IMR-90 (cell line): ENCODE measurements at regions not wholly inside any gene's neighbourhood (a gene's known extent, or its start where the extent isn't known, plus 50 kb on each side); places are given as distances from the start of the nearest gene placed in this dataset.

Experiments
- ATAC-seq: fragments of 200-7000 bp; cut with Tn5 transposase; 2 replicates; pipeline ENCODE4 v1.9.1; 2020; ENCODE audit warnings: low read depth, mild to moderate bottlenecking, moderate library complexity
- BruUV-seq: library from RNA; stranded (reverse); fragments of 400-500 nt; replicated peaks from 2 replicates; lab custom pipeline; 2021; lab: Mats Ljungman, UMichigan
- CTCF ChIA-PET: fragments of 300-600 bp; formaldehyde crosslinking; extraction: SDS; loops from one replicate; lab custom pipeline; 2021; ENCODE audit warnings: antibody characterized with exemption; lab: Yijun Ruan, JAX
- POLR2A ChIA-PET: fragments of 300-600 bp; sonication (Branson Sonifier 250); formaldehyde crosslinking; loops from one replicate; lab custom pipeline; 2022; ENCODE audit warnings: antibody characterized with exemption; ENCODE audit not compliant: unreplicated experiment; lab: Charles Lee
- DNase-seq: peaks from one replicate; pipeline ENCODE4 v3.0.0; 2013
- H2AFZ ChIP-seq: replicated peaks from 2 replicates; pipeline ENCODE3; 2013; ENCODE audit warnings: low read length, mild to moderate bottlenecking; ENCODE audit not compliant: poor library complexity
- H2AK5ac ChIP-seq: 2 replicates; pipeline ENCODE4 v1.6.1; 2013; ENCODE audit warnings: low read depth, low read length, inconsistent platforms
- H2AK9ac ChIP-seq: replicated peaks from 2 replicates; pipeline ENCODE3; 2013; ENCODE audit warnings: mild to moderate bottlenecking, low read depth, low read length, moderate library complexity; ENCODE audit not compliant: poor library complexity
- H2BK120ac ChIP-seq: 2 replicates; pipeline ENCODE4 v1.6.1; 2013; ENCODE audit warnings: low read depth, low read length, inconsistent platforms
- H2BK15ac ChIP-seq: 3 replicates; pipeline ENCODE4 v1.6.1; 2013; ENCODE audit warnings: low read depth, low read length, inconsistent platforms
- H2BK20ac ChIP-seq: 2 replicates; pipeline ENCODE4 v1.6.1; 2013; ENCODE audit warnings: low read depth, mild to moderate bottlenecking, inconsistent platforms, low read length, moderate library complexity
- H2BK5ac ChIP-seq: 2 replicates; pipeline ENCODE4 v1.6.1; 2013; ENCODE audit warnings: mild to moderate bottlenecking, low read depth, low read length, inconsistent platforms; ENCODE audit not compliant: poor library complexity, severe bottlenecking
- H3K14ac ChIP-seq: replicated peaks from 2 replicates; pipeline ENCODE4 v1.6.1; 2013; ENCODE audit warnings: low read depth, low read length, inconsistent platforms
- H3K18ac ChIP-seq: 2 replicates; pipeline ENCODE4 v1.6.1; 2013; ENCODE audit warnings: low read depth, low read length, control low read depth
- H3K23ac ChIP-seq: 2 replicates; pipeline ENCODE4 v1.6.1; 2013; ENCODE audit warnings: low read depth, low read length, inconsistent platforms
- H3K27ac ChIP-seq: 2 replicates; pipeline ENCODE4 v1.5.1; 2013; ENCODE audit warnings: mild to moderate bottlenecking, control low read depth, low read length; ENCODE audit not compliant: insufficient read depth
- H3K27me3 ChIP-seq: 2 replicates; pipeline ENCODE4 v1.6.1; 2013; ENCODE audit warnings: low read length; ENCODE audit not compliant: control insufficient read depth, insufficient read depth
- H3K36me3 ChIP-seq: 2 replicates; pipeline ENCODE4 v1.6.1; 2013; ENCODE audit warnings: low read length, mixed read lengths; ENCODE audit not compliant: control insufficient read depth, insufficient read depth
- H3K4ac ChIP-seq: 2 replicates; pipeline ENCODE4 v1.6.1; 2013; ENCODE audit warnings: low read depth, low read length, inconsistent platforms
- H3K4me1 ChIP-seq: 2 replicates; pipeline ENCODE4 v1.6.1; 2013; ENCODE audit warnings: low read length, mixed read lengths; ENCODE audit not compliant: control insufficient read depth, insufficient read depth
- H3K4me2 ChIP-seq: 2 replicates; pipeline ENCODE4 v1.6.1; 2013; ENCODE audit warnings: low read depth, mild to moderate bottlenecking, control low read depth, low read length, moderate library complexity
- H3K4me3 ChIP-seq: 2 replicates; pipeline ENCODE4 v1.5.1; 2013; ENCODE audit warnings: low read depth, mild to moderate bottlenecking, control low read depth, low read length, moderate library complexity; ENCODE audit not compliant: insufficient read depth
- H3K56ac ChIP-seq: 2 replicates; pipeline ENCODE4 v1.6.1; 2013; ENCODE audit warnings: low read length, inconsistent platforms; ENCODE audit not compliant: insufficient read depth; ENCODE audit errors: extremely low read depth
- H3K79me1 ChIP-seq, 2 experiments: 2 replicates each; pipeline ENCODE4 v1.6.1; 2013; ENCODE audit warnings: low read length in 2 of 2, inconsistent platforms in 1 of 2, low read depth in 1 of 2
- H3K9ac ChIP-seq: 2 replicates; pipeline ENCODE4 v1.6.1; 2013; ENCODE audit warnings: low read depth, low read length, control low read depth
- H3K9me1 ChIP-seq: 2 replicates; pipeline ENCODE4 v1.6.1; 2013; ENCODE audit warnings: low read length, inconsistent platforms; ENCODE audit not compliant: insufficient read depth
- H3K9me3 ChIP-seq: 2 replicates; pipeline ENCODE4 v1.6.1; 2013; ENCODE audit warnings: low read length; ENCODE audit not compliant: control insufficient read depth, insufficient read depth
- H4K20me1 ChIP-seq: 2 replicates; pipeline ENCODE4 v1.6.1; 2013; ENCODE audit warnings: low read length, inconsistent platforms; ENCODE audit not compliant: insufficient read depth
- H4K5ac ChIP-seq: 2 replicates; pipeline ENCODE4 v1.6.1; 2013; ENCODE audit warnings: mild to moderate bottlenecking, low read depth, low read length, control low read depth
- H4K8ac ChIP-seq, 2 experiments: 2 replicates each; pipeline ENCODE4 v1.6.1; 2013; ENCODE audit warnings: low read depth in 2 of 2, low read length in 2 of 2, control low read depth in 1 of 2, inconsistent platforms in 1 of 2
- H4K91ac ChIP-seq: 2 replicates; pipeline ENCODE4 v1.6.1; 2013; ENCODE audit warnings: low read depth, low read length, inconsistent platforms; ENCODE audit not compliant: insufficient read depth
- CEBPB ChIP-seq: IDR thresholded peaks from 2 replicates; pipeline ENCODE4 v1.6.1; 2012; ENCODE audit warnings: low read depth, low read length, improper control_type of control experiment
- CHD1 ChIP-seq: IDR thresholded peaks from 2 replicates; pipeline ENCODE4 v1.6.1; 2012; ENCODE audit warnings: low read depth, low read length, improper control_type of control experiment
- ELK1 ChIP-seq: fragments of 150-350 bp; IDR thresholded peaks from 2 replicates; pipeline ENCODE4 v1.6.1; 2016; ENCODE audit warnings: low read depth, mild to moderate bottlenecking, low read length, moderate library complexity, borderline replicate concordance
- FOS ChIP-seq: fragments of 150-350 bp; IDR thresholded peaks from 2 replicates; pipeline ENCODE4 v1.6.1; 2016; ENCODE audit warnings: low read depth, low read length
- NFE2L2 ChIP-seq: fragments of 150-350 bp; IDR thresholded peaks from 2 replicates; pipeline ENCODE4 v1.6.1; 2016; ENCODE audit warnings: low read depth, mild to moderate bottlenecking, low read length
- USF2 ChIP-seq: fragments of 150-350 bp; IDR thresholded peaks from 2 replicates; pipeline ENCODE4 v1.6.1; 2017; ENCODE audit warnings: mild to moderate bottlenecking, antibody characterized with exemption, low read length, low read depth
- WGBS, 2 experiments: methylation state at CpG; one replicate each; pipeline versions ENCODE4 v1.1.5 to v1.1.7; 2013; ENCODE audit warnings: missing lambda C conversion rate in 2 of 2; ENCODE audit not compliant: insufficient read length in 1 of 2; ENCODE audit errors: extremely low coverage in 2 of 2; 5-methylcytosine and 5-hydroxymethylcytosine counted together
- dilution Hi-C: fragments of 300-500 bp; cut with HindIII; formaldehyde crosslinking; loops from one replicate; pipeline ENCODE4 v1.14.3; 2018; ENCODE audit warnings: low sequenced_read_pairs; ENCODE audit not compliant: unreplicated experiment
- in situ Hi-C: fragments of 300-500 bp; cut with MboI; formaldehyde crosslinking; loops from 3 replicates; pipeline ENCODE4 v1.14.3; 2019; ENCODE audit warnings: low sequenced_read_pairs, inconsistent platforms, mixed read lengths
- intact Hi-C: fragments of 100-400 bp; cut with micrococcal nuclease; formaldehyde crosslinking; loops from 2 replicates; pipeline ENCODE4 v1.10.0; 2022

DNA sequence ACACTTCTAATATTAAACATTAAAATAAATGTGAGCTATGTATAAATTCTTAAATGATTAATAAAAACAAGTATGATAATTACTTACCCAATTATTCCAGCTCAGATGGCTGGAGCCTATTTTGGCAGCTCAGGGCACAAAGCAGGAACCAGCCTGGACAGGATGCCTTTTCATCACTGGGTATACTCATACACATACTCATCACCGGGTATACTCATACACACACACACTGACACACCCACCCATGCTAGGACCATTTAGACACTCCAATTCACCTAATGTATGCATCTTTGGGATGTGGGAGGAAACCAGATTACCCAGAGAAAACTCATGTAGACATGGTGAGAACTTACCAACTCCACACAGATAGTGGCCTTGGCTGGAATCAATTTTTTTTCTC lies 57.9 kb upstream of the CNOT2 start:
- Histone ChIP-seq H3K23ac (no peak overlapping the region), H2BK5ac (no peak overlapping the region), H2BK15ac (no peak overlapping the region), H3K79me1 (no peaks in the 10 kb centered on the region), H2AK5ac (no peak overlapping the region), H3K27me3 (no peaks in the 10 kb centered on the region), H2AK9ac (no peak overlapping the region), H3K9ac (no peak overlapping the region), H2BK20ac (no peak overlapping the region), H3K27ac (no peak overlapping the region), H3K4ac (no peak overlapping the region), H2AFZ (no peak overlapping the region), H3K9me3 (no peaks in the 10 kb centered on the region), H4K8ac (no peak overlapping the region), H3K4me2 (no peak overlapping the region), H3K36me3 (no peaks in the 10 kb centered on the region), H3K4me3 (no peak overlapping the region), H3K9me1 (no peaks in the 10 kb centered on the region), H3K56ac (no peak overlapping the region), H3K4me1 (no peaks in the 10 kb centered on the region), H4K91ac (no peak overlapping the region), H4K5ac (no peak overlapping the region), H3K14ac (no peak overlapping the region), H2BK120ac (no peak overlapping the region), H4K20me1 (no peaks in the 10 kb centered on the region), H3K18ac (no peak overlapping the region)
- CTCF ChIA-PET = no interaction called here
- no peak for ATAC-seq
- dilution Hi-C loops = no loop called here
- TF ChIP-seq CEBPB (no peak), USF2 (no peak), CHD1 (no peak), NFE2L2 (no peak), ELK1 (no peak), FOS (no peak)
- POLR2A ChIA-PET = no interaction called here
- DNase-seq = no peak
- WGBS, 2 experiments = no CpG with 5 or more reads among the region's 1 CpG
- in situ Hi-C loops = no loop called here
- no TSS peak for BruUV-seq
- intact Hi-C loops = no loop called here
